GM23338 (cell line): ENCODE measurements at regions not wholly inside any gene's neighbourhood (a gene's known extent, or its start where the extent isn't known, plus 50 kb on each side); places are given as distances from the start of the nearest gene placed in this dataset.

Source experiments
- CREB1 ChIP-seq: fragments of 250-450 bp; sonication (Bioruptor Pico); IDR thresholded peaks from 2 replicates; pipeline ENCODE4 v1.5.0; 2020; ENCODE audit warnings: low read depth, mild to moderate bottlenecking, moderate library complexity
- CTCF ChIP-seq, 2 experiments: fragments of 200-600 bp in 1 of 2; sonication (generic) in 1 of 2; conservative IDR thresholded peaks; 2 replicates each; pipeline versions ENCODE4 v1.5.1 to v1.6.1; 2016 to 2017; ENCODE audit warnings: antibody characterized with exemption in 2 of 2, low read depth in 2 of 2, mild to moderate bottlenecking in 2 of 2, moderate library complexity in 1 of 2
- ETS1 ChIP-seq: IDR thresholded peaks from 2 replicates; pipeline ENCODE4 v1.6.1; 2016; ENCODE audit warnings: antibody characterized with exemption
- EZH2 ChIP-seq: fragments of 200-600 bp; sonication (generic); IDR thresholded peaks from one replicate; pipeline ENCODE4 v1.8.0; 2017; ENCODE audit warnings: antibody characterized with exemption, mild to moderate bottlenecking, low read depth; ENCODE audit not compliant: unreplicated experiment
- EZH2phosphoT487 ChIP-seq: fragments of 200-600 bp; sonication (generic); IDR thresholded peaks from one replicate; pipeline ENCODE4 v1.8.1; 2018; ENCODE audit warnings: antibody characterized with exemption; ENCODE audit not compliant: unreplicated experiment
- POLR2AphosphoS5 ChIP-seq: IDR thresholded peaks from 2 replicates; pipeline ENCODE4 v1.6.1; 2016; ENCODE audit warnings: antibody characterized with exemption, low read depth
- REST ChIP-seq: IDR thresholded peaks from one replicate; pipeline ENCODE4 v1.6.1; 2018; ENCODE audit warnings: antibody characterized with exemption; ENCODE audit not compliant: unreplicated experiment

- TF ChIP-seq POLR2AphosphoS5 = no peak
- no peak for TF ChIP-seq CTCF (conservative IDR thresholded peaks at IDR 0.05; ENCODE audit: low read depth in 2 of 2)
- TF ChIP-seq EZH2 = no peak
- no peak for TF ChIP-seq CREB1 (CRISPR knock-in tag)
- no peak for TF ChIP-seq ETS1
- TF ChIP-seq REST = no peak
- TF ChIP-seq EZH2phosphoT487 = no peak
These were observed 461.2 kb upstream of the RUNX1 start for GRCh38 chr21:35510294-35510693.
